Suprapubic skin (tissue), 4 donors: ENCODE measurements at regions not wholly inside any gene's neighbourhood (a gene's known extent, or its start where the extent isn't known, plus 50 kb on each side); places are given as distances from the start of the nearest gene placed in this dataset.
A peak's percentile ranks its signal among the peaks of the same experiment; 100 is the strongest.

Experiments
- DNase-seq, 2 donors: peaks; one replicate each; pipeline ENCODE4 v3.0.0-alpha.2; 2019; ENCODE audit warnings: low spot score in 2 of 2
- H3K27ac ChIP-seq: fragments of 200-600 bp; sonication (generic); one replicate; pipeline ENCODE4 v1.5.1; 2019
- H3K27me3 ChIP-seq: fragments of 200-600 bp; sonication (generic); one replicate; pipeline ENCODE4 v1.5.1; 2019
- H3K36me3 ChIP-seq: fragments of 200-600 bp; sonication (generic); one replicate; pipeline ENCODE4 v1.5.1; 2019
- H3K4me1 ChIP-seq: fragments of 200-600 bp; sonication (generic); one replicate; pipeline ENCODE4 v1.5.1; 2019
- H3K4me3 ChIP-seq: fragments of 200-600 bp; sonication (generic); one replicate; pipeline ENCODE4 v1.5.1; 2019; ENCODE audit warnings: mild to moderate bottlenecking
- H3K9me3 ChIP-seq: fragments of 200-600 bp; sonication (generic); one replicate; pipeline ENCODE4 v1.5.1; 2019
- CTCF ChIP-seq, 2 donors: fragments of 200-600 bp in 1 of 2; fragments of 450-650 bp in 1 of 2; sonication (generic) in 1 of 2; IDR thresholded peaks; one replicate each; pipeline ENCODE4 v1.5.1; 2016 to 2019; ENCODE audit warnings: antibody characterized with exemption in 2 of 2, mild to moderate bottlenecking in 1 of 2, moderate library complexity in 1 of 2
- EP300 ChIP-seq: sonication (generic); formaldehyde crosslinking; IDR thresholded peaks from one replicate; pipeline ENCODE4 v1.6.1; 2017; ENCODE audit warnings: antibody characterized with exemption
- POLR2A ChIP-seq, 2 donors: fragments of 450-650 bp; IDR thresholded peaks; one replicate each; pipeline ENCODE4 v1.6.1; 2017; ENCODE audit warnings: antibody characterized with exemption in 2 of 2, mild to moderate bottlenecking in 2 of 2, moderate library complexity in 2 of 2
- POLR2AphosphoS5 ChIP-seq, 3 donors: sonication (generic); formaldehyde crosslinking; IDR thresholded peaks; one replicate each; pipeline ENCODE4 v1.6.1; 2017; ENCODE audit warnings: antibody characterized with exemption in 3 of 3
- WGBS: methylation state at CpG from one replicate; pipeline ENCODE4 v1.1.5; 2018; 5-methylcytosine and 5-hydroxymethylcytosine counted together

- H3K27me3 ChIP-seq: peaks cover 35% of the 10 kb centered on the region
- TF ChIP-seq CTCF (IDR thresholded peaks at IDR 0.05): no peak
- TF ChIP-seq POLR2AphosphoS5 (IDR thresholded peaks at IDR 0.05): peak in 2 of 3 donors; percentile 25 to 79
- no peak for TF ChIP-seq POLR2A (IDR thresholded peaks at IDR 0.05)
- no peak for TF ChIP-seq EP300
- H3K36me3 ChIP-seq: no peaks in the 10 kb centered on the region
- H3K4me1 ChIP-seq: peaks cover 14% of the 10 kb centered on the region
- WGBS: 48% methylated on average over 36 of the region's 51 CpGs
- peak overlapping the region; percentile 93 for H3K27ac ChIP-seq
- DNase-seq: no peak
- peak overlapping the region; percentile 56 for H3K4me3 ChIP-seq
- H3K9me3 ChIP-seq: no peaks in the 10 kb centered on the region
Observed at GRCh38 chr6:26224940-26225847, 138.0 kb downstream of the HFE start.

- 74% methylated on average over 28 of the region's 28 CpGs for WGBS
- Histone ChIP-seq H3K9me3 (no peaks in the 10 kb centered on the region), H3K27me3 (peaks cover 41% of the 10 kb centered on the region), H3K36me3 (no peaks in the 10 kb centered on the region), H3K4me3 (peak overlapping the region; percentile 56), H3K4me1 (peaks cover 14% of the 10 kb centered on the region), H3K27ac (no peak overlapping the region)
- DNase-seq: no peak
- no peak for TF ChIP-seq CTCF (IDR thresholded peaks at IDR 0.05)
- no peak for TF ChIP-seq POLR2A (IDR thresholded peaks at IDR 0.05)
- no peak for TF ChIP-seq EP300
- no peak for TF ChIP-seq POLR2AphosphoS5 (IDR thresholded peaks at IDR 0.05)
Observed at GRCh38 chr6:26225848-26226578, 138.8 kb downstream of the HFE start.

GRCh38 chr6:26226579-26226967 lies 138.4 kb upstream of the BTN3A2 start:
- 94% methylated on average over 3 of the region's 3 CpGs for WGBS
- Histone ChIP-seq H3K4me1 (peaks cover 14% of the 10 kb centered on the region), H3K36me3 (no peaks in the 10 kb centered on the region), H3K9me3 (no peaks in the 10 kb centered on the region), H3K27me3 (peaks cover 45% of the 10 kb centered on the region), H3K27ac (no peak overlapping the region), H3K4me3 (no peak overlapping the region)
- no peak for DNase-seq
- TF ChIP-seq EP300 (no peak), CTCF (IDR thresholded peaks at IDR 0.05) (no peak), POLR2AphosphoS5 (IDR thresholded peaks at IDR 0.05) (no peak), POLR2A (IDR thresholded peaks at IDR 0.05) (no peak)

- Histone ChIP-seq H3K27ac (no peak overlapping the region), H3K27me3 (peaks cover 55% of the 10 kb centered on the region)
- WGBS: 88% methylated on average over 5 of the region's 5 CpGs
Observed at GRCh38 chr6:26230351-26230750, 134.6 kb upstream of the BTN3A2 start.

More at GRCh38 chr6:26230351-26230750, 134.6 kb upstream of the BTN3A2 start:
- no peak for DNase-seq
- TF ChIP-seq CTCF (IDR thresholded peaks at IDR 0.05): no peak
- TF ChIP-seq EP300: no peak
- TF ChIP-seq POLR2A (IDR thresholded peaks at IDR 0.05): no peak
- TF ChIP-seq POLR2AphosphoS5 (IDR thresholded peaks at IDR 0.05): no peak
- H3K9me3 ChIP-seq: no peaks in the 10 kb centered on the region
- no peaks in the 10 kb centered on the region for H3K36me3 ChIP-seq
- H3K4me1 ChIP-seq: peaks cover 29% of the 10 kb centered on the region
- H3K4me3 ChIP-seq: no peak overlapping the region
